Uterus (tissue), 3 donors: ENCODE measurements at regions not wholly inside any gene's neighbourhood (a gene's known extent, or its start where the extent isn't known, plus 50 kb on each side); places are given as distances from the start of the nearest gene placed in this dataset.
A peak's percentile ranks its signal among the peaks of the same experiment; 100 is the strongest.

Experiments
- DNase-seq, 2 donors: peaks; one replicate each; pipeline ENCODE4 v3.0.0-alpha.2; 2019 to 2020
- H3K27ac ChIP-seq, 2 donors: fragments of 200-600 bp; sonication (generic); 1 replicate in 1 of 2; 2 replicates in 1 of 2; pipeline ENCODE4 v1.5.1; 2016 to 2018
- H3K27me3 ChIP-seq, 2 donors: fragments of 200-600 bp; sonication (generic); one replicate each; pipeline ENCODE4 v1.5.1; 2018 to 2019; ENCODE audit warnings: control low read depth in 1 of 2
- H3K36me3 ChIP-seq, 2 donors: fragments of 200-600 bp; sonication (generic); one replicate each; pipeline ENCODE4 v1.5.1; 2019; ENCODE audit warnings: control low read depth in 1 of 2
- H3K4me1 ChIP-seq, 2 donors: fragments of 200-600 bp; sonication (generic); one replicate each; pipeline ENCODE4 v1.5.1; 2018 to 2019; ENCODE audit warnings: control low read depth in 1 of 2
- H3K4me3 ChIP-seq, 2 donors: fragments of 200-600 bp; sonication (generic); 1 replicate in 1 of 2; 2 replicates in 1 of 2; pipeline ENCODE4 v1.5.1; 2018 to 2019; ENCODE audit warnings: mild to moderate bottlenecking in 1 of 2
- H3K9me3 ChIP-seq, 2 donors: fragments of 200-600 bp; sonication (generic); one replicate each; pipeline ENCODE4 v1.5.1; 2019; ENCODE audit warnings: control low read depth in 1 of 2
- CTCF ChIP-seq, 4 experiments: fragments of 200-600 bp in 2 of 4; fragments of 450-650 bp in 2 of 4; sonication (generic) in 2 of 4; IDR thresholded peaks; one replicate each; pipeline ENCODE4 v1.5.1; 2016 to 2019; ENCODE audit warnings: antibody characterized with exemption in 4 of 4, mild to moderate bottlenecking in 2 of 4, moderate library complexity in 1 of 4
- POLR2A ChIP-seq, 2 donors: fragments of 450-650 bp; IDR thresholded peaks; one replicate each; pipeline ENCODE4 v1.6.1; 2016; ENCODE audit warnings: antibody characterized with exemption in 2 of 2, mild to moderate bottlenecking in 1 of 2, moderate library complexity in 1 of 2
- intact Hi-C: fragments of 100-400 bp; cut with DNase I; formaldehyde crosslinking; loops from one replicate; pipeline ENCODE4 v1.15.1; 2023; ENCODE audit warnings: low total_unique reads
- donor health status: DM: yes; HTN: yes; CAD: no.

DNA sequence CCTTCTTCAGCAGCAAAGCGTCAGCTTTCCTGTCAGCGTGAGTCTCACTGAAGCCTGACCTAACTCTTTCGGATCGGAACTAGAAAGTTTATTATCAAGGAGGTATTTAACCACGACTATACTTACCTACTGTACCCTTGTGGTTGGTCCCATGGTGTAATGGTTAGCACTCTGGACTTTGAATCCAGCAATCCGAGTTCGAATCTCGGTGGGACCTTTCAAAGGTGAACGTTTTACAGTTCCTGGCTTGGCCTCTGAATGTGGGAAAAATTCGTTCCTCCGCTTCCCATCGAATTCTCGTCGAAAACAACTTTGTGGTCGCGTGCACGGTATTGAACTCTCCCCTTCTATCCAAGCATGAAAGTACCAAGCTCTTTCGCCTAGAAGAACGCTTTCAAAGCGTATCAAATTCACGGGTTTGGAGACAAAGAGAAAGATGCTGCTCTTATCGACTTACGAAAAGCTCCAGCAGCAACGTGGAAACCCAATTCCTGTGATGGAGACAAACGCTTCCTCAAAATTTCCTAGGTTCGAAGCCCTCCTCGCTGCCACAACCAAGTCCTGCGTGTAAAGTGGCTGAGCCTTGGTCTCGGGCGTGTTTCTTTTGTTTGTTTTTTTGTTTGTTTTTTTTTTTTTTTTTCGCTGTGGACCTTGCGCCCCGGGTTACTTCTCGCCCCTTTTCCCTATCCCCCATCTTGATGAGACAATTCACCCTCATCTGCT, 63.7 kb downstream of the GPX5 start:
- intact Hi-C loops: no loop called here
- Histone ChIP-seq H3K4me1 (no peaks in the 10 kb centered on the region), H3K9me3 (no peaks in the 10 kb centered on the region), H3K4me3 (peak overlapping the region in 1 of 2 donors; percentile 23), H3K27me3 (peaks cover 0 to 10% of the 10 kb centered on the region in 2 donors), H3K27ac (peak overlapping the region in 1 of 2 donors; percentile 44), H3K36me3 (no peaks in the 10 kb centered on the region)
- TF ChIP-seq POLR2A (IDR thresholded peaks at IDR 0.05): no peak
- TF ChIP-seq CTCF (IDR thresholded peaks at IDR 0.05): no peak
- DNase-seq: peak; percentile 57 to 64

- Histone ChIP-seq H3K36me3 (no peaks in the 10 kb centered on the region), H3K27me3 (peaks cover 0 to 10% of the 10 kb centered on the region in 2 donors), H3K4me1 (no peaks in the 10 kb centered on the region), H3K27ac (no peak overlapping the region), H3K4me3 (peak overlapping the region in 1 of 2 donors; percentile 23), H3K9me3 (no peaks in the 10 kb centered on the region)
- TF ChIP-seq CTCF (IDR thresholded peaks at IDR 0.05): no peak
- no peak for TF ChIP-seq POLR2A (IDR thresholded peaks at IDR 0.05)
- DNase-seq: no peak
- intact Hi-C loops: no loop called here
These were observed 64.3 kb downstream of the GPX5 start for GRCh38 chr6:28589957-28590349.

DNA sequence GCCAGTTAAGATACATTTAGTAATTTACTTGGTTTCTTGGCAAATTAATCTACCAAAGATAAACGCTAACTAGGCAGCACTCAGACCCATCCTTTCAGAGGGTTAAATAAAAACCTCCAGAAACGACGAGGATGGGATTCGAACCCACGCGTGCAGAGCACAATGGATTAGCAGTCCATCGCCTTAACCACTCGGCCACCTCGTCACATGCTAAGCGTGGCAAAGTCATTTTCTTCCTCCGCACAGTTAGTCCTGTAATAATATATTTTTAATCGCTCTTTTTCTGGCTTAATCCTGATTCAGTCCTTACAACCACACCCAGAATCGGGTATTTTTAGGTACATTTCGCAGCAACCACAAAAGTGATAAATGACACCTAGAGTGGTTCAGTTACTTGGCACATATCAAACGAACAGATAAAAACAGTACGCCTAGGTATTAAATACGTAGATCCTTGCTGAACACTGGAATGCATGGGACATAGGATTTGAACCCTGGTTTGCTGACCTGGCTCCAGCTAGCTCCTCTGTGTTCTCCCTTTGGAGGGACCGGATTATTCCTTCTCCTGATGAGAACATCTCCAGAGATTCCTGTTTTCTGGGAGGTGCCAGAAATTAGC, 71.6 kb downstream of the GPX5 start:
- no peak overlapping the region for H3K27ac ChIP-seq
- peak in 1 of 2 donors; percentile 23 for DNase-seq
- no peaks in the 10 kb centered on the region for H3K36me3 ChIP-seq
- H3K4me3 ChIP-seq: no peak overlapping the region
- no peaks in the 10 kb centered on the region for H3K4me1 ChIP-seq
- H3K9me3 ChIP-seq: no peaks in the 10 kb centered on the region
- TF ChIP-seq CTCF (IDR thresholded peaks at IDR 0.05) (no peak), POLR2A (IDR thresholded peaks at IDR 0.05) (no peak)
- peaks cover 0 to 5% of the 10 kb centered on the region in 2 donors for H3K27me3 ChIP-seq
- intact Hi-C loops: no loop called here

GRCh38 chr6:28597924-28598722, 72.4 kb downstream of the GPX5 start:
- no peak for TF ChIP-seq CTCF (IDR thresholded peaks at IDR 0.05)
- TF ChIP-seq POLR2A (IDR thresholded peaks at IDR 0.05): no peak
- intact Hi-C loops: no loop called here
- peaks cover 0 to 5% of the 10 kb centered on the region in 2 donors for H3K27me3 ChIP-seq
- no peaks in the 10 kb centered on the region for H3K9me3 ChIP-seq
- H3K4me1 ChIP-seq: no peaks in the 10 kb centered on the region
- H3K36me3 ChIP-seq: no peaks in the 10 kb centered on the region
- H3K4me3 ChIP-seq: no peak overlapping the region
- H3K27ac ChIP-seq: no peak overlapping the region
- no peak for DNase-seq
